Lower leg skin (tissue), 4 donors: ENCODE measurements at regions not wholly inside any gene's neighbourhood (a gene's known extent, or its start where the extent isn't known, plus 50 kb on each side); places are given as distances from the start of the nearest gene placed in this dataset.

ENCODE experiments used
- DNase-seq, 2 donors: peaks; one replicate each; pipeline ENCODE4 v3.0.0-alpha.2; 2019; ENCODE audit warnings: low spot score in 2 of 2
- H3K4me3 ChIP-seq: fragments of 200-600 bp; sonication (generic); 2 replicates; pipeline ENCODE4 v1.5.1; 2017; ENCODE audit warnings: mild to moderate bottlenecking, low read depth; ENCODE audit not compliant: poor library complexity, severe bottlenecking
- CTCF ChIP-seq, 3 donors: fragments of 450-650 bp; IDR thresholded peaks; one replicate each; pipeline ENCODE4 v1.5.1; 2016; ENCODE audit warnings: antibody characterized with exemption in 3 of 3, mild to moderate bottlenecking in 3 of 3, moderate library complexity in 2 of 3
- POLR2A ChIP-seq, 2 donors: fragments of 450-650 bp; IDR thresholded peaks; one replicate each; pipeline ENCODE4 v1.6.1; 2016 to 2017; ENCODE audit warnings: antibody characterized with exemption in 2 of 2, mild to moderate bottlenecking in 1 of 2, moderate library complexity in 1 of 2
- WGBS, 2 donors: methylation state at CpG; one replicate each; pipeline ENCODE4 v1.1.5; 2018; 5-methylcytosine and 5-hydroxymethylcytosine counted together
- intact Hi-C: fragments of 100-400 bp; cut with DNase I; formaldehyde crosslinking; loops from one replicate; pipeline ENCODE4 v1.15.0; 2023; ENCODE audit warnings: low total_unique reads

GRCh38 chr12:53803194-53803593, 51.4 kb upstream of the CISTR start:
- no peak for DNase-seq
- TF ChIP-seq CTCF (IDR thresholded peaks at IDR 0.05) = no peak
- no peak for TF ChIP-seq POLR2A (IDR thresholded peaks at IDR 0.05)
- 57 to 61% methylated on average over 3 of the region's 3 CpGs for WGBS, 2 donors
- H3K4me3 ChIP-seq = no peak overlapping the region
- intact Hi-C loops = no loop called here

GRCh38 chr12:53803703-53804102, 51.9 kb upstream of the CISTR start:
- WGBS, 2 donors = 74 to 82% methylated on average over 4 of the region's 4 CpGs
- TF ChIP-seq CTCF (IDR thresholded peaks at IDR 0.05) = no peak
- TF ChIP-seq POLR2A (IDR thresholded peaks at IDR 0.05) = no peak
- no peak overlapping the region for H3K4me3 ChIP-seq
- intact Hi-C loops = no loop called here
- no peak for DNase-seq

DNA sequence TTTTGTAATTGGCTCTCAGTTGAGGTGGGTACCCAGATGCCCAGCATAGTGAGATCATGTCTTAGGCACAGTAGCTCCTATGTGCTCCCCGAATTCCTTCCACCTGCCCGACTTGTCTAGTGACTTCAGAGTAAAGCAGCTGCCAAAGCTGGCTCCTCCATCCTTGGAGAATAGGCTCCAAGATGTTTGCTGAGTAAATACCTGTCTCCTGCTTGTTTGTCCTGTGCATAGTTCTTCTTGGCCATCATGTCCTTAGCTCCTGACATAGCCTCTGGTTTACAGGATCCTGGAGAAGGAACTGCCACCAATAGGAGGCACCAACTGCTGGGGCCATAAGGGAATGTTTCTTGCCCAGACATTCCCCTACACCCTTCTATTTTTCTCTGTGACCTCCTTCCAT, 52.6 kb upstream of the CISTR start:
- no peak for TF ChIP-seq POLR2A (IDR thresholded peaks at IDR 0.05)
- TF ChIP-seq CTCF (IDR thresholded peaks at IDR 0.05) = no peak
- no peak overlapping the region for H3K4me3 ChIP-seq
- WGBS, 2 donors = 53 to 76% methylated on average over 2 of the region's 2 CpGs
- intact Hi-C loops = no loop called here
- DNase-seq = peak; percentile 20 to 65

DNA sequence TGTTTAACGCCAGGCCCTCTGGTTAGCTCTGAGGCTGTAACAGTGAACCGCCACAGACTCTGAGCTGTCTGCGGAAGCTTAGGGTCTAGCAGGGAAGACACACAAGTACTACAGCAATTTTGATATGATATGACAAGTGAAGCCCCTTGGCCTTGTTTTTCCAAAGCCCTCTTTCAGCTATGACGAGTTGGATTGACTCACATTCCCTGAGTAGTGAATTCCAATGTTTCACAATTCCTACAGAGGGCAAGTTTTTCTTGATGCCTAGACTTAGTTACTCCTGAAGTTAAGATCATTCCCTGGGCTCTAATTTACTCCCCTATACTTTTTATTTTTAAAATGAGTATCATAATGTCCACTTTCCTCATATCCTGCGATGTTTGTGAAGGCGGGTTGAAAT, 53.3 kb upstream of the CISTR start:
- 87 to 93% methylated on average over 6 of the region's 6 CpGs for WGBS, 2 donors
- TF ChIP-seq CTCF (IDR thresholded peaks at IDR 0.05) = no peak
- TF ChIP-seq POLR2A (IDR thresholded peaks at IDR 0.05) = no peak
- no peak for DNase-seq
- H3K4me3 ChIP-seq = no peak overlapping the region
- intact Hi-C loops = no loop called here

GRCh38 chr12:53805791-53806190, 54.0 kb upstream of the CISTR start:
- TF ChIP-seq POLR2A (IDR thresholded peaks at IDR 0.05) = no peak
- TF ChIP-seq CTCF (IDR thresholded peaks at IDR 0.05) = no peak
- no peak for DNase-seq
- intact Hi-C loops = no loop called here
- WGBS, 2 donors = 81 to 93% methylated on average over 4 of the region's 4 CpGs
- H3K4me3 ChIP-seq = no peak overlapping the region

DNA sequence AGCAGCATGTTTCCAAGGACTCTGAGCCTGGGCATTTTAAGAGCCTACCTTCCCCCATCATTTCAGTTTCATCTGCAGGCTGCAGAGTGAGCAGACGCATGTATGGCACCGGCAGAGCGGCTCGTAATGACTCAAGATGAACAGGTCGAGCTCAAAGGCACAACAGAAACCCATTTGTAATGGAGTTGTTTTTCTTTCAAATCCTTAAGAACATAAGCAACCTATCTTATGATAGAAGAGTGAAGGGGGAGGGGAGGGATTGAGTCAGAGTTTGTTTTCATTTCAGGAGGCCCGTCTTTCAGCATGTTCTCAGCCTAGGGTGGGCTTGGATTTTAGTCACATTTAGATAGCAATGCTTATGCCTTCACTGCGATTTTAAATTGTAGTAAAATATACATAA, 54.9 kb upstream of the CISTR start:
- no peak for DNase-seq
- intact Hi-C loops = no loop called here
- TF ChIP-seq POLR2A (IDR thresholded peaks at IDR 0.05) (no peak), CTCF (IDR thresholded peaks at IDR 0.05) (no peak)
- H3K4me3 ChIP-seq = no peak overlapping the region
- WGBS, 2 donors = 87 to 90% methylated on average over 7 of the region's 7 CpGs
